ENCODE measurements at regions not wholly inside any gene's neighbourhood (a gene's known extent, or its start where the extent isn't known, plus 50 kb on each side); places are given as distances from the start of the nearest gene placed in this dataset.

GRCh38 chr3:89795506-89795905 is 688.1 kb downstream of the EPHA3 start:
- H3K9me3 Mint-ChIP-seq: no peaks in the 10 kb centered on the region
- H3K4me1 Mint-ChIP-seq: peaks cover 6% of the 10 kb centered on the region
- ChIA-PET CTCF (no interaction called here), POLR2A (no interaction called here)
- TF ChIP-seq ZSCAN18 (CRISPR knock-in tag; IDR thresholded peaks at IDR 0.05): no peak
- TF ChIP-seq CTCF (IDR thresholded peaks at IDR 0.05): no peak
- TF ChIP-seq JAZF1 (CRISPR knock-in tag; IDR thresholded peaks at IDR 0.05): no peak
- TF ChIP-seq AFF4 (CRISPR knock-in tag; IDR thresholded peaks at IDR 0.05; ENCODE audit: borderline replicate concordance): no peak
- TF ChIP-seq ATF3 (CRISPR knock-in tag; conservative IDR thresholded peaks at IDR 0.05): no peak
- TF ChIP-seq FOXP1 (CRISPR knock-in tag; IDR thresholded peaks at IDR 0.05; ENCODE audit: borderline replicate concordance): no peak
- no peak for TF ChIP-seq RELA (CRISPR knock-in tag; IDR thresholded peaks at IDR 0.05; ENCODE audit: borderline replicate concordance)
- no peak for TF ChIP-seq ZBTB43 (CRISPR knock-in tag; IDR thresholded peaks at IDR 0.05)
- TF ChIP-seq ZBTB21 (CRISPR knock-in tag; IDR thresholded peaks at IDR 0.05; ENCODE audit: borderline replicate concordance): no peak
- no peak for TF ChIP-seq FOXK1 (CRISPR knock-in tag; IDR thresholded peaks at IDR 0.05)
- TF ChIP-seq NFYB (CRISPR knock-in tag; conservative IDR thresholded peaks at IDR 0.05; ENCODE audit: low read depth): no peak
- no peak for TF ChIP-seq TEAD4 (CRISPR knock-in tag; IDR thresholded peaks at IDR 0.05)
- TF ChIP-seq FOXP4 (CRISPR knock-in tag; IDR thresholded peaks at IDR 0.05): no peak
- TF ChIP-seq AR (CRISPR knock-in tag; IDR thresholded peaks at IDR 0.05): no peak
- no peak for TF ChIP-seq ATF1 (CRISPR knock-in tag; IDR thresholded peaks at IDR 0.05)
- no peak for TF ChIP-seq SMAD3 (CRISPR knock-in tag; IDR thresholded peaks at IDR 0.05; ENCODE audit: borderline replicate concordance)
- no peak for TF ChIP-seq CDX4 (CRISPR knock-in tag; IDR thresholded peaks at IDR 0.05; ENCODE audit: borderline replicate concordance)
- TF ChIP-seq ZMAT4 (CRISPR knock-in tag; IDR thresholded peaks at IDR 0.05): no peak
- TF ChIP-seq ZNF396 (CRISPR knock-in tag; IDR thresholded peaks at IDR 0.05; ENCODE audit: borderline replicate concordance): no peak
- TF ChIP-seq ZNF232 (CRISPR knock-in tag; IDR thresholded peaks at IDR 0.05): no peak
- ATAC-seq (no peak), DNase-seq (ENCODE audit: low spot score) (no peak)
- H3K27ac Mint-ChIP-seq: no peak overlapping the region
- no peaks in the 10 kb centered on the region for H3K27me3 Mint-ChIP-seq (ENCODE audit: low read depth)
- no peak overlapping the region for H3K4me3 Mint-ChIP-seq
- no peaks in the 10 kb centered on the region for H3K36me3 Mint-ChIP-seq

Measured in WTC11 (cell line).